ENCODE measurements at regions not wholly inside any gene's neighbourhood (a gene's known extent, or its start where the extent isn't known, plus 50 kb on each side); places are given as distances from the start of the nearest gene placed in this dataset.

DNA sequence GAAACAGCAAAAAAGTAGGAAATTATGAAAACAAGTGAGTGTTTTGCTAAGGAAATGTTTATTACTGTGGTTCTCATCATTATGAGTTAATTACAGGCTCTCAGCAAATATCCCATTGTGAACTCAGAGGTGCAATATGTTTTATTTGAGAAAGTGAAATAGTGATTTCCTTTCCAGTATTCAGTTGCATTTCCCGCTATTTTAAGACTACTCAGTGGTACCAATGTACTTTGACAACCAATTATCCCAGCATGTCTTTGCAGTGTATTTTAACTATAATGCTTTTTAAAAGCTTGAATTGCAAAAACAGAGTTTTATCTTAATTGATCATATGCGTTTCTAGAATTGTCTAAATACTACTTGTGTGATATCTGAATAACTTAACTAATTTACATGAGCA is 383.8 kb upstream of the TENM3 start:
- TF ChIP-seq, protein P1, sequence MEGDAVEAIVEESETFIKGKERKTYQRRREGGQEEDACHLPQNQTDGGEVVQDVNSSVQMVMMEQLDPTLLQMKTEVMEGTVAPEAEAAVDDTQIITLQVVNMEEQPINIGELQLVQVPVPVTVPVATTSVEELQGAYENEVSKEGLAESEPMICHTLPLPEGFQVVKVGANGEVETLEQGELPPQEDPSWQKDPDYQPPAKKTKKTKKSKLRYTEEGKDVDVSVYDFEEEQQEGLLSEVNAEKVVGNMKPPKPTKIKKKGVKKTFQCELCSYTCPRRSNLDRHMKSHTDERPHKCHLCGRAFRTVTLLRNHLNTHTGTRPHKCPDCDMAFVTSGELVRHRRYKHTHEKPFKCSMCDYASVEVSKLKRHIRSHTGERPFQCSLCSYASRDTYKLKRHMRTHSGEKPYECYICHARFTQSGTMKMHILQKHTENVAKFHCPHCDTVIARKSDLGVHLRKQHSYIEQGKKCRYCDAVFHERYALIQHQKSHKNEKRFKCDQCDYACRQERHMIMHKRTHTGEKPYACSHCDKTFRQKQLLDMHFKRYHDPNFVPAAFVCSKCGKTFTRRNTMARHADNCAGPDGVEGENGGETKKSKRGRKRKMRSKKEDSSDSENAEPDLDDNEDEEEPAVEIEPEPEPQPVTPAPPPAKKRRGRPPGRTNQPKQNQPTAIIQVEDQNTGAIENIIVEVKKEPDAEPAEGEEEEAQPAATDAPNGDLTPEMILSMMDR (IDR thresholded peaks at IDR 0.05): no peak
- no peak for TF ChIP-seq POLR2A (IDR thresholded peaks at IDR 0.05)
- TF ChIP-seq POLR2AphosphoS5 (IDR thresholded peaks at IDR 0.05; ENCODE audit: insufficient read depth in 1 of 2, low read depth in 1 of 2): no peak

Measured in vagina (tissue), 2 donors.